AG04449 (cell line): ENCODE measurements at regions not wholly inside any gene's neighbourhood (a gene's known extent, or its start where the extent isn't known, plus 50 kb on each side); places are given as distances from the start of the nearest gene placed in this dataset.

ENCODE experiments used
- CTCF ChIA-PET: fragments of 350-600 bp; formaldehyde crosslinking; extraction: SDS; loops from one replicate; lab custom pipeline; 2021; ENCODE audit warnings: antibody characterized with exemption; lab: Yijun Ruan, JAX
- POLR2A ChIA-PET: fragments of 400-600, 350-600 bp; formaldehyde crosslinking; extraction: SDS; loops from one replicate; lab custom pipeline; 2020; ENCODE audit warnings: antibody characterized with exemption, inconsistent platforms; lab: Yijun Ruan, JAX
- DNase-seq: peaks from one replicate; pipeline ENCODE4 v3.0.0-alpha.2; 2010; ENCODE audit warnings: low read depth, low spot score
- H3K4me3 ChIP-seq: 2 replicates; pipeline ENCODE4 v1.5.1; 2011; ENCODE audit warnings: low read depth, mild to moderate bottlenecking, control low read depth, low read length
- CTCF ChIP-seq: IDR thresholded peaks from one replicate; pipeline ENCODE4 v1.5.1; 2011; ENCODE audit warnings: mild to moderate bottlenecking, moderate library complexity, low read length, control low read depth, inconsistent platforms; ENCODE audit not compliant: insufficient read depth; ENCODE audit errors: missing control alignments

DNA sequence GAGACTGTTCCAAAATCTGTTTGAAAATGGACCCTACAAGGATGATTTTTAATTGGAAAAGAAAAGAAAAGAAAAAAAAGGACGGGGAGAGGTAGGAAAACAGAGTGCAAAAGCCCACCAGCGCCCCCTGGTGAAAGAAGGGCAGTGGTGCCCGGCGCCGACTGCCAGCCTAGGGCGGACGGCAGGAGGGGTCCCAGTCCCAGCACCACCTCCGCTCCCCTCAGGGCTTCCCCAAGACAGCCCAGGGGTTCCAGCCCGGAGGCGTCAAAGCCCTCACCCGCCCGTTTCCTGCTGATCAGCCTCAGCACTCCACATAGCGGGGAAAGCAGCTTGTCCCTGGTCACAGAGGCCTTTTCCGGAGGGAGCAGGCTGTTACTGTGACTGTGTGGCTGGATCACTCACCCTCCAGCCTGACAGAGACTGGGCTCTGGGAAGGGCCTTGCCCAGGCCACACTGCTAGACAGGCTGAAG, 213.9 kb downstream of the TFCP2L1 start:
- peak; percentile 91 for TF ChIP-seq CTCF
- H3K4me3 ChIP-seq = no peak overlapping the region
- CTCF ChIA-PET = interaction anchor here (0.6 to 7.5 kb wide), 57 partner anchors 9 to 381 kb away, joined by 3 to 341 read pairs (median 5); partner anchors contain the start of gene GLI2
- DNase-seq = no peak
- POLR2A ChIA-PET = interaction anchor here (0.7 kb wide), 1 partner anchor 178 kb away, joined by 3 read pairs; no protein-coding TSS in a partner anchor

- POLR2A ChIA-PET = no interaction called here
- no peak for DNase-seq
- H3K4me3 ChIP-seq = no peak overlapping the region
- TF ChIP-seq CTCF = no peak
- CTCF ChIA-PET = interaction anchor here (1.2 to 7.5 kb wide), 14 partner anchors 7 to 729 kb away, joined by 3 to 341 read pairs (median 8); no protein-coding TSS in a partner anchor
Observed at GRCh38 chr2:121072784-121073183, 212.2 kb downstream of the TFCP2L1 start.

- TF ChIP-seq CTCF = no peak
- POLR2A ChIA-PET = interaction anchor here (1.0 to 1.8 kb wide), 2 partner anchors 264 to 378 kb away, joined by 3 to 9 read pairs; no protein-coding TSS in a partner anchor
- H3K4me3 ChIP-seq = no peak overlapping the region
- DNase-seq = no peak
- CTCF ChIA-PET = interaction anchor here (1.2 to 16.1 kb wide), 5 partner anchors 16 to 760 kb away, joined by 3 to 767 read pairs (median 8); no protein-coding TSS in a partner anchor
Observed at GRCh38 chr2:121073320-121074210, 211.4 kb downstream of the TFCP2L1 start.

DNA sequence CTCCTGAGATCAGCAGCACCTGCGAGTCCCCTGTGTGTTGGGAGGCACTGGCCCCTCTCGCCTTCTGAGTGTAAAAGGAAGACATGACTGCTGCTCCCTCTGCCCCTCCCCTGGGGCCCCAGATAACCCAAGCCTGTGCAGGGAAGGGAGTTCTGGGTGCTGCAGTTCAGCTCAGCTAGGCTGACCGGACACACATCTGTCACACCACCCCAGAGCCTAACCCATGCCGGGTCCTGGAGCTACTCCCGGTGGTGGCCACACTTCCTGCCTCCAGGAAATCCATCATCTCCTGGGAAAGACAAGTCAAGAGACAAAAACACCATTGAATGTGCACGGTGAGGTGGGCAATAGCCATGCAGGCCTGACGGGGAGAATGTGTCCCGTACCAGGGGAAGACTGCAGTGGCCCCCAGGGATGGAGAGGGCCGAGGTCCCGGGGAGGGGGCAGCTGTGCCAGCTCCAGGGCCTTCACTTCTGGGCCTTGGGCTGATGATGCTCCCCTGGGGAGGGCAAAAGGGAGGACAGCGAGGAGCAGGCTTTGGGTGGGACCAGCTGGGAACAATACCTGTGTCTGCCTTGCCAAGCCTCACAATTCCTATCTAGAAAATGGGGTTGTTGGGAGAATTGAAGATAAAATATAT, 210.6 kb downstream of the TFCP2L1 start:
- POLR2A ChIA-PET = interaction anchor here (0.6 to 1.8 kb wide), 20 partner anchors 10 to 783 kb away, joined by 3 to 17 read pairs (median 5); partner anchors contain the start of gene RNU4ATAC
- H3K4me3 ChIP-seq = no peak overlapping the region
- TF ChIP-seq CTCF = no peak
- no peak for DNase-seq
- CTCF ChIA-PET = interaction anchor here (1.1 to 16.1 kb wide), 10 partner anchors 15 to 760 kb away, joined by 3 to 767 read pairs (median 5); no protein-coding TSS in a partner anchor

DNA sequence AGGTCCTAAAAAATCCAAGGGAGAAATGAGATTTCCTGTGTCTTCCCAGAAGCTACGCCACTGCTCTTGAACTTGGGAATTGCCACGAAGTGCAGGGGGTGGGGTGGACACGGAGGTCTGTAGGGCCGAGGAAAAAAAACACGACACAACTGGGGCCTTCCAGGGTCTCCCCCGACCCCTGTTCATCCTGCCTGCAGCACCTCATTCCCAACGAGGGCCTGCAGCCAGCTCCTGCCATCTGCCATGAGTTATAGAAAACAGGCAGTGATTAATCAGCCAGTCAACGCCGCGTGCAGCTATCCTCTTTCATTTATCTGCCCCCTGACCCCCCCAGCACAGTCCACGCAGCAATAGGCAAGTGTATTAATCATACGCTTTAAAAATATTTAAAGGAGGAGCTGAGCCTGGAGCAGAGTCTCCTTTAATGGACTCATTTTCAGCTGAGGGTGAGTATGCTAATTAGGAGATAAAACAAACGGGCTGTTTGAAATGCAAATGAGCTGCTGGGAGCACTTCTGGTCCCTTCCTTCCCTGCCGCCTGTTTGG, 209.9 kb downstream of the TFCP2L1 start:
- CTCF ChIA-PET = interaction anchor here (0.7 to 16.1 kb wide), 17 partner anchors 11 to 761 kb away, joined by 3 to 767 read pairs (median 4); partner anchors contain the start of gene GLI2
- TF ChIP-seq CTCF = no peak
- POLR2A ChIA-PET = interaction anchor here (0.6 to 1.8 kb wide), 28 partner anchors 10 to 784 kb away, joined by 3 to 17 read pairs (median 4); partner anchors contain the start of gene RNU4ATAC
- peak overlapping the region; percentile 34 for H3K4me3 ChIP-seq
- DNase-seq = peak; percentile 77
